ENCODE measurements at regions not wholly inside any gene's neighbourhood (a gene's known extent, or its start where the extent isn't known, plus 50 kb on each side); places are given as distances from the start of the nearest gene placed in this dataset.

DNA sequence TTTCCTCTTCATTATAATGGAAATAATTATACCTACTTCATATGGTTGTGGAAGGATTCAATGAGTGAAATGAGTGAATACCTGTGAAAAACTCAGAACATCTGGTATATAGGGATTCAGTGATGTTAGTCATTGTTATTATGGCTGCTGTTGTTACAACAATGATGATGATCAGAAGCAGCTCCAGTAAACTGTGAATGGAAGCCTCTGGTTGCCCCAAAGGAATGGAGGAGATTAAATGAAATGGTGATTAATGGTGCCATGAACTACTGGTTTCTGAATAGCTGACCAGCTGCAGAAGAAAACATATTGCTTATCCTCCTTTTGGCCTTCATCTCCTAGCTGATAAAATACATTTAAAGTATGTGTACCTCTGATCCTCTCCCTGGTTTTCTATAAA lies 372.0 kb downstream of the ARHGEF28 start:
- no peak for DNase-seq

DNA sequence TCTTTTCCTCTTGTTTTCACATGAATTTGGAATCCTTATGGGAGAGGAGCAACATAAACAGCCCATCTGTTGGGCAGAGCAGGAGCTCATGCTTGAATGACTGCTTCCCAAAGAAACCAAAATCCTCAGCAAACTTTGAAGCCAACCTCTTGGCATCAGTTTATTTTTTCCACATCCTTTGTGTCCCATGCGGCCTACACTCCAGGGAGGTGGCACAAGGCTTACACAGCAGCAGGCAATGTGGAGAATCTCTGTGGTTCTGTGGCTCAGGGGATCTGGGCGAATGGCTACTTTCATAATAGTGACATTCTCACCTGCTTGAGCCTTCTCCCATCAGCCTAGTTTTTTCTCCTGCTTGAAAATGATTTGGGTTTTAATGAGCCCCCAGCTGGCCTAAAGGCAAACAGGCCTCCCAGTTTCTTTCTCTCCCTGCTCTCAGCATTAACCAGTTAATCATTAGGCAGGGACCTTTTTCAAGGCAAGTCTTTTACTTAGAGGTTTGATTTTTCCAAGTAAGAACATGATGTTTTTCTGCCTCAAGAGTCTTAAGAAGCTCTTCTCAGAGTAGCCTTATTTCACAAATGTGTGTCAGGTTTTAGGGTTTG lies 370.3 kb downstream of the ARHGEF28 start:
- no peak for DNase-seq

DNA sequence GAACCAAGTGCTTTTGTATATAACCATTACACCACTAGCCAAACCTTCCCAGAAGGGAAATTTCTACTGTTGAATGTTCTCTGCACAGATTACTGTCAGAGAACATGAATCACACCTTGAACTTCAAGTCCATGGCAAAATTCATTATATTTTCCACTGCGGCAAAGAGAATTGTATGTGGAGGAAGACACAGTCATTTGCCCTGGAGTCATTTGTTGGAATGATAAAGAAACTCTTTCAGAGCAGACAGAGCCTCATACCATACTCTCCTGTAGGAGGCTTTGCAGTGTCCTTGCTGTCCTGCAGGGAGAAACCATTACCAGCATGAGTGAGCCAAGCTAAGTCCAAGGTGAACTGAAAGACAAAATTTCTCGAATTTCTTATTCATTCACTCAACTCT lies 369.0 kb downstream of the ARHGEF28 start:
- no peak for DNase-seq
